Neural cell (in vitro differentiated cells): ENCODE measurements at regions not wholly inside any gene's neighbourhood (a gene's known extent, or its start where the extent isn't known, plus 50 kb on each side); places are given as distances from the start of the nearest gene placed in this dataset.

Experiments
- H2AFZ ChIP-seq: fragments of 200-600, 300-800 bp; sonication (generic), shearing (Covaris generic); 2 replicates; pipeline ENCODE4 v1.6.0; 2014; ENCODE audit warnings: low read depth, mild to moderate bottlenecking, antibody characterized with exemption, low read length, moderate library complexity
- H3F3A ChIP-seq: fragments of 200-600 bp; shearing (Covaris generic); 2 replicates; pipeline ENCODE4 v1.6.1; 2016; ENCODE audit warnings: mild to moderate bottlenecking, moderate library complexity, mixed read lengths, antibody characterized with exemption, low read length; ENCODE audit not compliant: insufficient read depth, poor library complexity, severe bottlenecking
- H3K27ac ChIP-seq: fragments of 200-600, 300-800 bp; sonication (generic), shearing (Covaris generic); 2 replicates; pipeline ENCODE4 v1.5.1; 2014; ENCODE audit warnings: mild to moderate bottlenecking, low read length, moderate library complexity
- H3K27me3 ChIP-seq: fragments of 300-800, 200-600 bp; sonication (generic), shearing (Covaris generic); 2 replicates; pipeline ENCODE4 v1.6.0; 2014; ENCODE audit warnings: mild to moderate bottlenecking, low read depth, low read length, moderate library complexity; ENCODE audit not compliant: insufficient read depth
- H3K36me3 ChIP-seq: fragments of 300-800, 200-600 bp; sonication (generic), shearing (Covaris generic); 2 replicates; pipeline ENCODE4 v1.5.1; 2014; ENCODE audit warnings: mild to moderate bottlenecking, antibody characterized with exemption, low read length, moderate library complexity; ENCODE audit not compliant: insufficient read depth
- H3K4me2 ChIP-seq: fragments of 300-800, 200-600 bp; sonication (generic), shearing (Covaris generic); 2 replicates; pipeline ENCODE4 v1.6.0; 2014; ENCODE audit warnings: mild to moderate bottlenecking, low read length
- H3K4me3 ChIP-seq: fragments of 300-800, 200-600 bp; sonication (generic), shearing (Covaris generic); 2 replicates; pipeline ENCODE4 v1.5.1; 2014; ENCODE audit warnings: mild to moderate bottlenecking, low read length, moderate library complexity
- H3K79me2 ChIP-seq: fragments of 200-600 bp; shearing (Covaris generic); replicated peaks from 2 replicates; pipeline ENCODE4 v1.6.0; 2014; ENCODE audit warnings: mild to moderate bottlenecking, low read length, moderate library complexity; ENCODE audit not compliant: insufficient read depth
- H3K9ac ChIP-seq: fragments of 300-800, 200-600 bp; sonication (generic), shearing (Covaris generic); 2 replicates; pipeline ENCODE4 v1.6.1; 2016; ENCODE audit warnings: mild to moderate bottlenecking, low read length, mixed read lengths
- H3K9me2 ChIP-seq: fragments of 200-600 bp; shearing (Covaris generic); 2 replicates; pipeline ENCODE4 v1.6.1; 2016; ENCODE audit warnings: mild to moderate bottlenecking, low read length, mixed read lengths; ENCODE audit not compliant: insufficient read depth
- H3K9me3 ChIP-seq: fragments of 200-600, 300-800 bp; sonication (generic), shearing (Covaris generic); 2 replicates; pipeline ENCODE4 v1.6.1; 2016; ENCODE audit warnings: mild to moderate bottlenecking, mixed run types, low read length, moderate library complexity, mixed read lengths
- H4K20me1 ChIP-seq: fragments of 200-600 bp; shearing (Covaris generic); 2 replicates; pipeline ENCODE4 v1.6.1; 2016; ENCODE audit warnings: mild to moderate bottlenecking, mixed run types; ENCODE audit not compliant: insufficient read depth
- EP300 ChIP-seq: fragments of 450-650 bp; conservative IDR thresholded peaks from 2 replicates; pipeline ENCODE4 v1.6.1; 2014; ENCODE audit warnings: antibody characterized with exemption, mild to moderate bottlenecking, moderate library complexity; ENCODE audit not compliant: poor library complexity, severe bottlenecking
- EZH2 ChIP-seq: fragments of 200-600, 300-800 bp; shearing (Covaris generic), sonication (generic); IDR thresholded peaks from 2 replicates; pipeline ENCODE4 v1.6.1; 2014; ENCODE audit warnings: antibody characterized with exemption, low read length, borderline replicate concordance, mild to moderate bottlenecking; ENCODE audit not compliant: insufficient read depth, poor library complexity, severe bottlenecking
- MXI1 ChIP-seq: fragments of 450-650 bp; conservative IDR thresholded peaks from 2 replicates; pipeline ENCODE4 v1.6.1; 2014; ENCODE audit warnings: antibody characterized with exemption, mild to moderate bottlenecking; ENCODE audit not compliant: poor library complexity, severe bottlenecking
- POLR2AphosphoS5 ChIP-seq: IDR thresholded peaks from 2 replicates; pipeline ENCODE4 v1.6.1; 2012
- RAD21 ChIP-seq: fragments of 450-650 bp; conservative IDR thresholded peaks from 2 replicates; pipeline ENCODE4 v1.6.1; 2014; ENCODE audit warnings: antibody characterized with exemption, mild to moderate bottlenecking, moderate library complexity
- REST ChIP-seq: IDR thresholded peaks from 2 replicates; pipeline ENCODE4 v1.6.1; 2012; ENCODE audit warnings: borderline replicate concordance
- SMC3 ChIP-seq: fragments of 450-650 bp; conservative IDR thresholded peaks from 2 replicates; pipeline ENCODE4 v1.6.1; 2014; ENCODE audit warnings: antibody characterized with exemption, mild to moderate bottlenecking, moderate library complexity; ENCODE audit not compliant: poor library complexity
- TAF1 ChIP-seq: IDR thresholded peaks from 2 replicates; pipeline ENCODE4 v1.6.1; 2012; ENCODE audit warnings: low read depth
- TF ChIP-seq, protein P1 (sequence below): fragments of 450-650 bp; IDR thresholded peaks from 2 replicates; pipeline ENCODE4 v1.5.1; 2014; ENCODE audit warnings: antibody characterized with exemption, mild to moderate bottlenecking, moderate library complexity; ENCODE audit not compliant: poor library complexity, severe bottlenecking

DNA sequence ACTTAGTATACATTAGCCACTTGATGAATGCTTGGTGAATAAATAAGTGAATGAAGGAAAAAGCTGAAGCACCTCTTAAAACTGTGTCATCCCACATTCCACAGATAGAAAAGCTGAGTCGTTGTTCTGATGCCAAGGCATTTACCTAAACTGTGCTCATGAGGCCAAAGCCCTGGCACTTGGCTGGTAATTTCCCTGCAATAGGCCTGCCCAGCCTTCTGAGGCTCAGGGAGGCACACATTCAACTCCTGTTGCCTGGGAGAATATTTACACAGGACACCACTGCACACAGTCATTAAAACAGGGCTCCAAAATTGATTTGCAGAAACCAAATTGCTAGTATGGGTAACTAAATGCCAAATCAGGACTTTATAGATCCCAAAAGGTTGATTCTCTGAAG is 333.0 kb upstream of the C16orf82 start:
- no peak overlapping the region for H2AFZ ChIP-seq
- no peaks in the 10 kb centered on the region for H4K20me1 ChIP-seq
- no peaks in the 10 kb centered on the region for H3K9me3 ChIP-seq
- no peak overlapping the region for H3K9ac ChIP-seq
- H3K27ac ChIP-seq = no peak overlapping the region
- H3K4me2 ChIP-seq = no peak overlapping the region
- no peaks in the 10 kb centered on the region for H3K9me2 ChIP-seq
- no peaks in the 10 kb centered on the region for H3K79me2 ChIP-seq
- H3K4me3 ChIP-seq = no peak overlapping the region
- H3K27me3 ChIP-seq = no peaks in the 10 kb centered on the region
- TF ChIP-seq TAF1 = no peak
- no peak for TF ChIP-seq EZH2
- TF ChIP-seq REST = no peak
- TF ChIP-seq, protein P1, sequence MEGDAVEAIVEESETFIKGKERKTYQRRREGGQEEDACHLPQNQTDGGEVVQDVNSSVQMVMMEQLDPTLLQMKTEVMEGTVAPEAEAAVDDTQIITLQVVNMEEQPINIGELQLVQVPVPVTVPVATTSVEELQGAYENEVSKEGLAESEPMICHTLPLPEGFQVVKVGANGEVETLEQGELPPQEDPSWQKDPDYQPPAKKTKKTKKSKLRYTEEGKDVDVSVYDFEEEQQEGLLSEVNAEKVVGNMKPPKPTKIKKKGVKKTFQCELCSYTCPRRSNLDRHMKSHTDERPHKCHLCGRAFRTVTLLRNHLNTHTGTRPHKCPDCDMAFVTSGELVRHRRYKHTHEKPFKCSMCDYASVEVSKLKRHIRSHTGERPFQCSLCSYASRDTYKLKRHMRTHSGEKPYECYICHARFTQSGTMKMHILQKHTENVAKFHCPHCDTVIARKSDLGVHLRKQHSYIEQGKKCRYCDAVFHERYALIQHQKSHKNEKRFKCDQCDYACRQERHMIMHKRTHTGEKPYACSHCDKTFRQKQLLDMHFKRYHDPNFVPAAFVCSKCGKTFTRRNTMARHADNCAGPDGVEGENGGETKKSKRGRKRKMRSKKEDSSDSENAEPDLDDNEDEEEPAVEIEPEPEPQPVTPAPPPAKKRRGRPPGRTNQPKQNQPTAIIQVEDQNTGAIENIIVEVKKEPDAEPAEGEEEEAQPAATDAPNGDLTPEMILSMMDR = no peak
- TF ChIP-seq SMC3 = no peak
- TF ChIP-seq RAD21 = no peak
- TF ChIP-seq POLR2AphosphoS5 = no peak
- TF ChIP-seq MXI1 = no peak
- no peak for TF ChIP-seq EP300
- H3F3A ChIP-seq = no peaks in the 10 kb centered on the region
- H3K36me3 ChIP-seq = no peaks in the 10 kb centered on the region

DNA sequence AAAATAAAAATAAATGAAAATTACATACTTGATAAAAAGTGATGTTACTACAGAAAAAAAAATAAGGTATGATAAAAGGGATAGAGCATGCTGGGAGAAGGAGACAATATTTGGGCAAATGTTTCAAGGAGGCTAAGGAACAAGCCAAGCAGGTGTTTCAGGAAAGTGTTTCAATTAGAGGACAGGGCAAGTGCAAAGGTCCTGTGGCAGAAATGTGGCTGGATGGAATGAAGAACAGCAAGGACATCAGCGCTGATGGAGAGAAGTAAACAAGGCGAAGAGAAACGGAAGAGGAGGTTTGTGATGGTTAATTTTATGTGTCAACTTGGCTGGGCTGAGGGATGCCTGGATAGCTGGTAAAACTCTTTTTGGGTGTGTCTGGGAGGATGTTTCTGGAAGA is 331.2 kb upstream of the C16orf82 start:
- Histone ChIP-seq H3K9ac (no peak overlapping the region), H3K36me3 (no peaks in the 10 kb centered on the region), H3K9me3 (no peaks in the 10 kb centered on the region), H3F3A (no peaks in the 10 kb centered on the region), H3K27ac (no peak overlapping the region), H4K20me1 (no peaks in the 10 kb centered on the region), H3K4me2 (no peak overlapping the region), H2AFZ (no peak overlapping the region), H3K79me2 (no peaks in the 10 kb centered on the region), H3K4me3 (no peak overlapping the region), H3K9me2 (no peaks in the 10 kb centered on the region), H3K27me3 (no peaks in the 10 kb centered on the region)
- no peak for TF ChIP-seq RAD21
- TF ChIP-seq EP300 = no peak
- no peak for TF ChIP-seq TAF1
- TF ChIP-seq MXI1 = no peak
- TF ChIP-seq, protein P1 = no peak
- TF ChIP-seq SMC3 = no peak
- TF ChIP-seq POLR2AphosphoS5 = no peak
- no peak for TF ChIP-seq EZH2
- TF ChIP-seq REST = no peak
